Left ventricle myocardium inferior (tissue), 1 donor: ENCODE measurements at regions not wholly inside any gene's neighbourhood (a gene's known extent, or its start where the extent isn't known, plus 50 kb on each side); places are given as distances from the start of the nearest gene placed in this dataset.

Source experiments
- DNase-seq: peaks from one replicate; pipeline ENCODE4 v3.0.0-alpha.2; 2020
- H3K27ac ChIP-seq: fragments of 200-600 bp; replicated peaks from 2 replicates; pipeline ENCODE4 v1.8.0; 2021
- H3K27me3 ChIP-seq: fragments of 200-600 bp; 2 replicates; pipeline ENCODE4 v1.8.0; 2021; ENCODE audit warnings: low read depth
- H3K36me3 ChIP-seq: fragments of 200-600 bp; 2 replicates; pipeline ENCODE4 v1.8.0; 2021
- H3K4me1 ChIP-seq: fragments of 200-600 bp; 2 replicates; pipeline ENCODE4 v1.8.0; 2021
- H3K4me3 ChIP-seq: fragments of 200-600 bp; 2 replicates; pipeline ENCODE4 v1.8.0; 2021; ENCODE audit warnings: mild to moderate bottlenecking, moderate library complexity
- H3K9me3 ChIP-seq: fragments of 200-600 bp; replicated peaks from 2 replicates; pipeline ENCODE4 v1.8.0; 2021
- CTCF ChIP-seq: fragments of 200-600 bp; IDR thresholded peaks from 2 replicates; pipeline ENCODE4 v1.8.0; 2021; ENCODE audit warnings: antibody characterized with exemption, mild to moderate bottlenecking, borderline replicate concordance
- intact Hi-C: fragments of 100-400 bp; cut with micrococcal nuclease; formaldehyde crosslinking; loops from one replicate; pipeline ENCODE4 v1.11.0; 2022
- donor health status: DM: no; HTN: yes; CAD: no; lungs with severe emphysema.

GRCh38 chr11:97354576-97354975 lies 964.8 kb downstream of the JRKL start:
- TF ChIP-seq CTCF = no peak
- DNase-seq = no peak
- intact Hi-C loops = no loop called here

GRCh38 chr11:97355230-97355629 lies 965.4 kb downstream of the JRKL start:
- no peaks in the 10 kb centered on the region for H3K4me1 ChIP-seq
- H3K36me3 ChIP-seq = no peaks in the 10 kb centered on the region
- intact Hi-C loops = no loop called here
- H3K9me3 ChIP-seq = no peaks in the 10 kb centered on the region
- H3K27me3 ChIP-seq = no peaks in the 10 kb centered on the region
- no peak for TF ChIP-seq CTCF
- H3K27ac ChIP-seq = no peak overlapping the region
- no peak overlapping the region for H3K4me3 ChIP-seq
- no peak for DNase-seq

More at GRCh38 chr11:97354576-97354975, 964.8 kb downstream of the JRKL start:
- Histone ChIP-seq H3K9me3 (no peaks in the 10 kb centered on the region), H3K27ac (no peak overlapping the region), H3K4me1 (no peaks in the 10 kb centered on the region), H3K4me3 (no peak overlapping the region), H3K36me3 (no peaks in the 10 kb centered on the region), H3K27me3 (no peaks in the 10 kb centered on the region)

- Histone ChIP-seq H3K27me3 (no peaks in the 10 kb centered on the region), H3K36me3 (no peaks in the 10 kb centered on the region), H3K9me3 (no peaks in the 10 kb centered on the region), H3K4me1 (no peaks in the 10 kb centered on the region), H3K4me3 (no peak overlapping the region), H3K27ac (no peak overlapping the region)
- intact Hi-C loops = no loop called here
- no peak for TF ChIP-seq CTCF
- DNase-seq = no peak
These were observed 966.3 kb downstream of the JRKL start for GRCh38 chr11:97356144-97356543.

DNA sequence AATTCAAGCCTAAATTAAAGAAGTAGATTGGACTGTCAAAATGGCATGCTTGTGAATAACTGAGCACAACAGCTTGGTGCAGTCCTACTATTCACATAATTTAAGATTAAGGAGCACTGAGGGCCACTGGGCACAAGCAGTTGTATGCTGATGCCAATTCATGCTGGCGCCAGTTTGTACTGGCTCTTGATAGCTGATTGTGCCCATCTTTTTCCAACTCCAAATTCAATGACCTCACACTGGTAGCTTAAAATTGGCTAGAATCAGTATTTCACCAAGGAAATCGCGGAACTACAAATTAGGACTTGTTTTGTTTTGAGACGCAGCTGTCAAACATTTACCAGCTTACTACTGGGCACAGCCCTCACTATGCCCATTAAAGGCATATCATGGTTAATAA lies 969.2 kb downstream of the JRKL start:
- no peak for TF ChIP-seq CTCF
- Histone ChIP-seq H3K36me3 (no peaks in the 10 kb centered on the region), H3K27ac (no peak overlapping the region), H3K4me3 (no peak overlapping the region), H3K4me1 (no peaks in the 10 kb centered on the region), H3K9me3 (no peaks in the 10 kb centered on the region), H3K27me3 (no peaks in the 10 kb centered on the region)
- DNase-seq = no peak
- intact Hi-C loops = no loop called here

- no peaks in the 10 kb centered on the region for H3K36me3 ChIP-seq
- intact Hi-C loops = no loop called here
- TF ChIP-seq CTCF = no peak
- DNase-seq = no peak
- no peaks in the 10 kb centered on the region for H3K27me3 ChIP-seq
- H3K4me3 ChIP-seq = no peak overlapping the region
- no peaks in the 10 kb centered on the region for H3K4me1 ChIP-seq
- H3K27ac ChIP-seq = no peak overlapping the region
- H3K9me3 ChIP-seq = peaks cover 1% of the 10 kb centered on the region
These were observed 972.1 kb downstream of the JRKL start for GRCh38 chr11:97361812-97362378.

- Histone ChIP-seq H3K9me3 (peaks cover 15% of the 10 kb centered on the region), H3K4me1 (no peaks in the 10 kb centered on the region), H3K4me3 (no peak overlapping the region), H3K27ac (no peak overlapping the region), H3K36me3 (no peaks in the 10 kb centered on the region), H3K27me3 (no peaks in the 10 kb centered on the region)
- DNase-seq = no peak
- intact Hi-C loops = no loop called here
- no peak for TF ChIP-seq CTCF
These were observed 973.5 kb downstream of the JRKL start for GRCh38 chr11:97363331-97363730.
